SU-DHL-6 (cell line): ENCODE measurements at regions not wholly inside any gene's neighbourhood (a gene's known extent, or its start where the extent isn't known, plus 50 kb on each side); places are given as distances from the start of the nearest gene placed in this dataset.

Source experiments
- H2AFZ ChIP-seq: fragments of 200-600 bp; sonication (generic); 2 replicates; pipeline ENCODE4 v1.6.1; 2014; ENCODE audit warnings: low read depth, mild to moderate bottlenecking, moderate library complexity, mixed read lengths, antibody characterized with exemption, low read length; ENCODE audit not compliant: severe bottlenecking
- H3F3A ChIP-seq: fragments of 200-600 bp; shearing (Covaris generic); 2 replicates; pipeline ENCODE4 v1.6.0; 2016; ENCODE audit warnings: antibody characterized with exemption, mild to moderate bottlenecking; ENCODE audit not compliant: insufficient read depth
- H3K27ac ChIP-seq: fragments of 200-600 bp; sonication (generic); 2 replicates; pipeline ENCODE4 v1.5.1; 2016; ENCODE audit warnings: low read depth, mild to moderate bottlenecking, low read length, moderate library complexity, mixed read lengths
- H3K27me3 ChIP-seq: fragments of 200-600 bp; sonication (generic), shearing (Covaris generic); 2 replicates; pipeline ENCODE4 v1.6.0; 2014; ENCODE audit warnings: mild to moderate bottlenecking, low read length
- H3K36me3 ChIP-seq: fragments of 200-600 bp; sonication (generic); 2 replicates; pipeline ENCODE4 v1.6.1; 2014; ENCODE audit warnings: mild to moderate bottlenecking, low read length, mixed read lengths
- H3K4me2 ChIP-seq: fragments of 300-600, 200-600 bp; shearing (Covaris generic), sonication (generic); 2 replicates; pipeline ENCODE4 v1.6.0; 2014; ENCODE audit warnings: low read length, low read depth, mild to moderate bottlenecking; ENCODE audit not compliant: poor library complexity, severe bottlenecking
- H3K4me3 ChIP-seq: fragments of 200-600 bp; sonication (generic); 2 replicates; pipeline ENCODE4 v1.5.1; 2014; ENCODE audit warnings: antibody characterized with exemption, low read length, mild to moderate bottlenecking, mixed read lengths; ENCODE audit not compliant: insufficient read depth, poor library complexity, severe bottlenecking
- H3K79me2 ChIP-seq: fragments of 200-600 bp; sonication (generic); 2 replicates; pipeline ENCODE4 v1.6.1; 2014; ENCODE audit warnings: mild to moderate bottlenecking, low read length, moderate library complexity; ENCODE audit not compliant: insufficient read depth
- H3K9ac ChIP-seq: fragments of 200-600 bp; sonication (generic); 2 replicates; pipeline ENCODE4 v1.7.0; 2014; ENCODE audit warnings: mild to moderate bottlenecking, low read length
- H3K9me2 ChIP-seq: fragments of 200-600 bp; sonication (generic); replicated peaks from 2 replicates; pipeline ENCODE4 v1.6.1; 2014; ENCODE audit warnings: low read length; ENCODE audit not compliant: insufficient read depth
- H3K9me3 ChIP-seq: fragments of 200-600 bp; sonication (generic); 2 replicates; pipeline ENCODE4 v1.6.1; 2014; ENCODE audit warnings: low read length, mixed read lengths; ENCODE audit not compliant: insufficient read depth
- H4K20me1 ChIP-seq: fragments of 200-600 bp; sonication (generic); 2 replicates; pipeline ENCODE4 v1.6.1; 2014; ENCODE audit warnings: low read depth, mild to moderate bottlenecking, antibody characterized with exemption, low read length, moderate library complexity, mixed read lengths
- EZH2phosphoT487 ChIP-seq: fragments of 200-600 bp; sonication (generic), shearing (Covaris generic); conservative IDR thresholded peaks from 2 replicates; pipeline ENCODE4 v1.6.1; 2018; ENCODE audit warnings: mild to moderate bottlenecking, antibody characterized with exemption, low read length, moderate library complexity, mixed read lengths
- TF ChIP-seq, protein P1 (sequence below): fragments of 200-600 bp; sonication (generic); IDR thresholded peaks from one replicate; pipeline ENCODE4 v1.5.1; 2017; ENCODE audit warnings: antibody characterized with exemption, mild to moderate bottlenecking, low read length, moderate library complexity; ENCODE audit not compliant: insufficient read depth, poor library complexity, severe bottlenecking

DNA sequence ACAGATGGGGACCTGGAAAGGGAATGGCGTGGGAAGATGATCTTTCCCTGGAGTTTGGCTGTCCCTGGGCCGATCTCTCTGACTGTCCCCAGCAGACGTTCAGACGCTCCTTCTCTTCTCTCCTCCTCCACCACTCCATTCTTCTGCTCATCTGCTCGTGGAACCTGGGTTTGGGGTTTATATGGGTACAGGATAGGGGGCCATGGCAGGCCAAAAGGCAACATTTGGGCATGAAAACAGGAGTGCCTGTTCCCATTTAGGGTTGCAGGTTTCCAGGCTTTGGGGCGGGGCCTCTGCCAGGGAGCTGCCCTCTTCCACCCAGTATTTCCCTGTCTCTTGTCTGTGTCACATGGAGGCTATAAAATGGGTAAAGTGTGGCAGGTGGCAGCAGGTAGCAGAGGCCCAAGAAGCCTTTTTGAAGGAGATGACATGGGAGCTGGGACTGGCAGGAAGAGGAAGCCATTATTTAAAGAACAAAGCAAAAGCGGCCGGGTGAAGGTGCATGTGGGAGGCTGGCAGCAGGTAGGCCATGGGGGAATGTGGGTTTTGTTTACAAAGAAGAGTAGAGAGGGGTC, 203.7 kb downstream of the BMP7 start:
- 0 out of 2 replicates have a peak, but pooled peaks cover 3% of the 10 kb centered on the region for H3K27me3 ChIP-seq
- H3K27ac ChIP-seq: no peak overlapping the region
- H3K4me2 ChIP-seq: no peak overlapping the region
- H3F3A ChIP-seq: no peaks in the 10 kb centered on the region
- TF ChIP-seq, protein P1, sequence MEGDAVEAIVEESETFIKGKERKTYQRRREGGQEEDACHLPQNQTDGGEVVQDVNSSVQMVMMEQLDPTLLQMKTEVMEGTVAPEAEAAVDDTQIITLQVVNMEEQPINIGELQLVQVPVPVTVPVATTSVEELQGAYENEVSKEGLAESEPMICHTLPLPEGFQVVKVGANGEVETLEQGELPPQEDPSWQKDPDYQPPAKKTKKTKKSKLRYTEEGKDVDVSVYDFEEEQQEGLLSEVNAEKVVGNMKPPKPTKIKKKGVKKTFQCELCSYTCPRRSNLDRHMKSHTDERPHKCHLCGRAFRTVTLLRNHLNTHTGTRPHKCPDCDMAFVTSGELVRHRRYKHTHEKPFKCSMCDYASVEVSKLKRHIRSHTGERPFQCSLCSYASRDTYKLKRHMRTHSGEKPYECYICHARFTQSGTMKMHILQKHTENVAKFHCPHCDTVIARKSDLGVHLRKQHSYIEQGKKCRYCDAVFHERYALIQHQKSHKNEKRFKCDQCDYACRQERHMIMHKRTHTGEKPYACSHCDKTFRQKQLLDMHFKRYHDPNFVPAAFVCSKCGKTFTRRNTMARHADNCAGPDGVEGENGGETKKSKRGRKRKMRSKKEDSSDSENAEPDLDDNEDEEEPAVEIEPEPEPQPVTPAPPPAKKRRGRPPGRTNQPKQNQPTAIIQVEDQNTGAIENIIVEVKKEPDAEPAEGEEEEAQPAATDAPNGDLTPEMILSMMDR: no peak
- no peaks in the 10 kb centered on the region for H3K36me3 ChIP-seq
- H3K9me3 ChIP-seq: no peaks in the 10 kb centered on the region
- H3K79me2 ChIP-seq: no peaks in the 10 kb centered on the region
- H2AFZ ChIP-seq: no peak overlapping the region
- no peak overlapping the region for H3K4me3 ChIP-seq
- no peak overlapping the region for H3K9ac ChIP-seq
- no peaks in the 10 kb centered on the region for H3K9me2 ChIP-seq
- H4K20me1 ChIP-seq: no peaks in the 10 kb centered on the region

DNA sequence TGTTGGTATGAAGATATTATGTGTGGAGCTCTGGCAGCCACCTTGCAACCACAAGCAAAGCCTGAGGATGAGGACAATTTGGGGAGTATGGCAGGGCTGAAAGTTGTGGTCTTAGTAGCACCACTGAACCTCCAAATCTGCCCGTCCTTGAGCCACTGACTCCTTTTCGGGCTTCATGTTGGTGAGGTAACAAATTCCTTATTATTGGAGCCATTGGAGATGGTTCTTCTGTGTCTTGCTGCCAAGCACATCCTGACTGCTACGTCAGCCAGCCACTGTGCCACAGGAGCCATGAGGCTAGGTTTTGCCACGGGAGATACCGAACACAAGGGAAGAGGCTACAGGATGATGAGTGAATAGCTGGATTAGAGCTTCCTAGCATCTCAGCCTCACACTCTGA, 201.6 kb downstream of the BMP7 start:
- Histone ChIP-seq H3K36me3 (no peaks in the 10 kb centered on the region), H3K27ac (no peak overlapping the region), H3K9ac (no peak overlapping the region), H3K27me3 (0 out of 2 replicates have a peak, but pooled peaks cover 3% of the 10 kb centered on the region), H3K79me2 (no peaks in the 10 kb centered on the region), H3K4me2 (no peak overlapping the region), H3K9me3 (no peaks in the 10 kb centered on the region), H3K4me3 (no peak overlapping the region), H4K20me1 (no peaks in the 10 kb centered on the region), H2AFZ (no peak overlapping the region), H3K9me2 (no peaks in the 10 kb centered on the region), H3F3A (no peaks in the 10 kb centered on the region)
- TF ChIP-seq, protein P1: no peak
- TF ChIP-seq EZH2phosphoT487: no peak

DNA sequence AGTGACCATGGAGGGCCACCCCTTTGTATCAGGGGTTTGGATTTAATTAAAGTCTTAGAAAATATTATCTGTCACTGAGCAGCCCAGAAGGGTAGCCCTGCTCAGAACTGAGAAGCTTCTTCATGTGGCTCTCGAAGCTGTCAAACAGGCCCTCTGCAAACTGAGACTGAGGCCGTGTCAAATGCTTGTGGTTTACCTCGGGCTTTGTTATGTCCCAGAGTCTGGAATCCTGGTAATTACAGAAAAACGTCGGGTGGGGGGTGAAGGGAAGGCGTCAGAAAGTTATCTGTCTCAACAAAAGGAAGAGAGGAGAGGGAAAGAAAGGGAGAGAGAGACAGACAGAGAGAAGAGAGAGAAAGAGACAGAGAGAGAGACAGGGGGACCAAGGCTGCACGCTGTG, 200.8 kb downstream of the BMP7 start:
- Histone ChIP-seq H2AFZ (no peak overlapping the region), H3K27me3 (0 out of 2 replicates have a peak, but pooled peaks cover 3% of the 10 kb centered on the region), H3F3A (no peaks in the 10 kb centered on the region), H3K79me2 (no peaks in the 10 kb centered on the region), H3K36me3 (no peaks in the 10 kb centered on the region), H3K9me3 (no peaks in the 10 kb centered on the region), H3K4me3 (no peak overlapping the region), H3K4me2 (no peak overlapping the region), H4K20me1 (no peaks in the 10 kb centered on the region), H3K9ac (no peak overlapping the region), H3K9me2 (no peaks in the 10 kb centered on the region), H3K27ac (no peak overlapping the region)
- TF ChIP-seq, protein P1: no peak
- TF ChIP-seq EZH2phosphoT487: no peak
